ENCODE measurements at regions not wholly inside any gene's neighbourhood (a gene's known extent, or its start where the extent isn't known, plus 50 kb on each side); places are given as distances from the start of the nearest gene placed in this dataset.

- Histone ChIP-seq H3K9me2 (replicated peaks; ENCODE audit: control insufficient read depth, low read length) (no peaks in the 10 kb centered on the region; the same call in 1 of the 2 replicates), H3K36me3 (ENCODE audit: control insufficient read depth, low read length) (no peaks in the 10 kb centered on the region), H3K4me1 (ENCODE audit: control insufficient read depth, low read length) (no peaks in the 10 kb centered on the region), H3F3A (ENCODE audit: control insufficient read depth, insufficient read depth) (no peaks in the 10 kb centered on the region), H3K27me3 (ENCODE audit: control insufficient read depth, low read length) (no peaks in the 10 kb centered on the region), H3K4me2 (ENCODE audit: low read length) (no peak overlapping the region), H3K4me3 (ENCODE audit: low read length) (no peak overlapping the region), H3K79me2 (ENCODE audit: control insufficient read depth, low read length) (no peaks in the 10 kb centered on the region), H4K20me1 (ENCODE audit: control insufficient read depth, insufficient read depth, low read depth, low read length) (no peaks in the 10 kb centered on the region), H3K27ac (ENCODE audit: low read depth, low read length) (no peak overlapping the region), H3K9me3 (ENCODE audit: control insufficient read depth, insufficient read depth, low read length) (no peaks in the 10 kb centered on the region)
- TF ChIP-seq CTCF (IDR thresholded peaks at IDR 0.05; ENCODE audit: low read depth, low read length, poor library complexity, severe bottlenecking) (no peak), EZH2phosphoT487 (IDR thresholded peaks at IDR 0.05; ENCODE audit: borderline replicate concordance, low read length) (no peak)
These were observed 114.1 kb upstream of the CHL1 start for GRCh38 chr3:82508-82907.

GRCh38 chr3:83096-83495, 113.5 kb upstream of the CHL1 start:
- Histone ChIP-seq H3K27me3 (ENCODE audit: control insufficient read depth, low read length) (no peaks in the 10 kb centered on the region), H3K9me2 (replicated peaks; ENCODE audit: control insufficient read depth, low read length) (no peaks in the 10 kb centered on the region; the same call in 1 of the 2 replicates), H4K20me1 (ENCODE audit: control insufficient read depth, insufficient read depth, low read depth, low read length) (no peaks in the 10 kb centered on the region), H3K9me3 (ENCODE audit: control insufficient read depth, insufficient read depth, low read length) (no peaks in the 10 kb centered on the region), H3K36me3 (ENCODE audit: control insufficient read depth, low read length) (no peaks in the 10 kb centered on the region), H3K27ac (ENCODE audit: low read depth, low read length) (no peak overlapping the region), H3K4me3 (ENCODE audit: low read length) (no peak overlapping the region), H3F3A (ENCODE audit: control insufficient read depth, insufficient read depth) (no peaks in the 10 kb centered on the region), H3K4me1 (ENCODE audit: control insufficient read depth, low read length) (no peaks in the 10 kb centered on the region), H3K79me2 (ENCODE audit: control insufficient read depth, low read length) (no peaks in the 10 kb centered on the region), H3K4me2 (ENCODE audit: low read length) (no peak overlapping the region)
- no peak for TF ChIP-seq EZH2phosphoT487 (IDR thresholded peaks at IDR 0.05; ENCODE audit: borderline replicate concordance, low read length)
- no peak for TF ChIP-seq CTCF (IDR thresholded peaks at IDR 0.05; ENCODE audit: low read depth, low read length, poor library complexity, severe bottlenecking)

GRCh38 chr3:85180-85579, 111.4 kb upstream of the CHL1 start:
- Histone ChIP-seq H3K4me3 (ENCODE audit: low read length) (no peak overlapping the region), H3K9me3 (ENCODE audit: control insufficient read depth, insufficient read depth, low read length) (no peaks in the 10 kb centered on the region), H3K36me3 (ENCODE audit: control insufficient read depth, low read length) (no peaks in the 10 kb centered on the region), H3K4me1 (ENCODE audit: control insufficient read depth, low read length) (no peaks in the 10 kb centered on the region), H3K79me2 (ENCODE audit: control insufficient read depth, low read length) (no peaks in the 10 kb centered on the region), H4K20me1 (ENCODE audit: control insufficient read depth, insufficient read depth, low read depth, low read length) (no peaks in the 10 kb centered on the region), H3K27me3 (ENCODE audit: control insufficient read depth, low read length) (no peaks in the 10 kb centered on the region), H3K27ac (ENCODE audit: low read depth, low read length) (no peak overlapping the region), H3F3A (ENCODE audit: control insufficient read depth, insufficient read depth) (no peaks in the 10 kb centered on the region), H3K9me2 (replicated peaks; ENCODE audit: control insufficient read depth, low read length) (no peaks in the 10 kb centered on the region; the same call in 1 of the 2 replicates), H3K4me2 (ENCODE audit: low read length) (no peak overlapping the region)
- TF ChIP-seq EZH2phosphoT487 (IDR thresholded peaks at IDR 0.05; ENCODE audit: borderline replicate concordance, low read length) (no peak), CTCF (IDR thresholded peaks at IDR 0.05; ENCODE audit: low read depth, low read length, poor library complexity, severe bottlenecking) (no peak)

GRCh38 chr3:88267-88666, 108.3 kb upstream of the CHL1 start:
- H3K27me3 ChIP-seq (ENCODE audit: control insufficient read depth, low read length), result no peaks in the 10 kb centered on the region
- no peaks in the 10 kb centered on the region for H3F3A ChIP-seq (ENCODE audit: control insufficient read depth, insufficient read depth)
- H3K4me2 ChIP-seq (ENCODE audit: low read length), result no peak overlapping the region
- H3K4me3 ChIP-seq (ENCODE audit: low read length), result no peak overlapping the region
- no peaks in the 10 kb centered on the region for H4K20me1 ChIP-seq (ENCODE audit: control insufficient read depth, insufficient read depth, low read depth, low read length)
- H3K9me3 ChIP-seq (ENCODE audit: control insufficient read depth, insufficient read depth, low read length), result no peaks in the 10 kb centered on the region
- no peaks in the 10 kb centered on the region for H3K9me2 ChIP-seq (replicated peaks; ENCODE audit: control insufficient read depth, low read length)
- H3K79me2 ChIP-seq (ENCODE audit: control insufficient read depth, low read length), result no peaks in the 10 kb centered on the region
- H3K27ac ChIP-seq (ENCODE audit: low read depth, low read length), result no peak overlapping the region
- no peaks in the 10 kb centered on the region for H3K36me3 ChIP-seq (ENCODE audit: control insufficient read depth, low read length)
- H3K4me1 ChIP-seq (ENCODE audit: control insufficient read depth, low read length), result no peaks in the 10 kb centered on the region
- no peak for TF ChIP-seq EZH2phosphoT487 (IDR thresholded peaks at IDR 0.05; ENCODE audit: borderline replicate concordance, low read length)
- TF ChIP-seq CTCF (IDR thresholded peaks at IDR 0.05; ENCODE audit: low read depth, low read length, poor library complexity, severe bottlenecking), result no peak
